ENCODE measurements at regions not wholly inside any gene's neighbourhood (a gene's known extent, or its start where the extent isn't known, plus 50 kb on each side); places are given as distances from the start of the nearest gene placed in this dataset.
"Not testable (repeated sequence)": the region's sequence is repeated elsewhere in the genome, so short reads cannot be mapped to it uniquely, and the experiment has no call there.

- no peak for DNase-seq
Measured at GRCh38 chr2:12881952-12882351, 165.2 kb downstream of the TRIB2 start.

- DNase-seq, result no peak
Measured at GRCh38 chr2:12882393-12882792, 165.7 kb downstream of the TRIB2 start.

GRCh38 chr2:12883906-12884305 is 167.2 kb downstream of the TRIB2 start:
- DNase-seq, result no peak

GRCh38 chr2:12884713-12885282 is 168.1 kb downstream of the TRIB2 start:
- no peak for DNase-seq

GRCh38 chr2:12890066-12890465 is 173.3 kb downstream of the TRIB2 start:
- DNase-seq, result no peak

GRCh38 chr2:12890481-12890991 is 173.8 kb downstream of the TRIB2 start:
- no peak for DNase-seq

- no peak for DNase-seq
Measured at GRCh38 chr2:12895017-12895416, 178.3 kb downstream of the TRIB2 start.

GRCh38 chr2:12896318-12896982 is 179.7 kb downstream of the TRIB2 start:
- no peak for DNase-seq

- DNase-seq, result no peak
Measured at GRCh38 chr2:12897181-12897580, 180.4 kb downstream of the TRIB2 start.

- no peak for DNase-seq
Measured at GRCh38 chr2:12903272-12903671, 186.5 kb downstream of the TRIB2 start.

- no peak for DNase-seq
Measured at GRCh38 chr2:12910431-12910830, 193.7 kb downstream of the TRIB2 start.

GRCh38 chr2:12915787-12916186 is 199.1 kb downstream of the TRIB2 start:
- no peak for DNase-seq

- DNase-seq, result no peak
Measured at GRCh38 chr2:12918138-12918834, 201.6 kb downstream of the TRIB2 start.

- DNase-seq, result no peak
Measured at GRCh38 chr2:12918835-12919445, 202.2 kb downstream of the TRIB2 start.

GRCh38 chr2:12921321-12921720 is 204.6 kb downstream of the TRIB2 start:
- DNase-seq, result no peak

GRCh38 chr2:12923907-12924610 is 207.3 kb downstream of the TRIB2 start:
- DNase-seq, result no peak

GRCh38 chr2:12926641-12927040 is 209.9 kb downstream of the TRIB2 start:
- not testable (repeated sequence) for DNase-seq

- DNase-seq, result peak; percentile 42
Measured at GRCh38 chr2:12928197-12928774, 211.6 kb downstream of the TRIB2 start.

GRCh38 chr2:12928775-12929401 is 212.2 kb downstream of the TRIB2 start:
- no peak for DNase-seq

GRCh38 chr2:12929758-12930157 is 213.0 kb downstream of the TRIB2 start:
- DNase-seq, result no peak

- DNase-seq, result no peak
Measured at GRCh38 chr2:12930391-12930790, 213.7 kb downstream of the TRIB2 start.

GRCh38 chr2:12931186-12931844 is 214.6 kb downstream of the TRIB2 start:
- DNase-seq, result peak; percentile 18
